Spleen (tissue), 7 donors: ENCODE measurements at regions not wholly inside any gene's neighbourhood (a gene's known extent, or its start where the extent isn't known, plus 50 kb on each side); places are given as distances from the start of the nearest gene placed in this dataset.

Source experiments
- POLR2A ChIP-seq, 3 donors: fragments of 450-650 bp; IDR thresholded peaks; one replicate each; pipeline ENCODE4 v1.5.1; 2017; ENCODE audit warnings: antibody characterized with exemption in 3 of 3, mild to moderate bottlenecking in 1 of 3
- POLR2AphosphoS5 ChIP-seq, 3 donors: sonication (generic); formaldehyde crosslinking; IDR thresholded peaks; one replicate each; pipeline ENCODE4 v1.5.1; 2017; ENCODE audit warnings: antibody characterized with exemption in 3 of 3
- TF ChIP-seq, protein P1 (sequence below), 11 experiments: fragments of 200-600 bp in 7 of 11; fragments of 450-650 bp in 4 of 11; sonication (generic) in 4 of 11; IDR thresholded peaks in 8 of 11; conservative IDR thresholded peaks in 3 of 11; 1 replicate in 7 of 11; 2 replicates in 4 of 11; pipeline versions ENCODE4 v1.4.0 to v1.8.0; 2016 to 2021; ENCODE audit warnings: antibody characterized with exemption in 11 of 11, inconsistent platforms in 4 of 11, mild to moderate bottlenecking in 1 of 11
- donor health status: DM: no; HTN: no; CAD: no; lungs with moderate emphysema.
- donor health status: DM: no; HTN: no; CAD: no.
- donor health status: DM: no; HTN: no; CAD: no.

DNA sequence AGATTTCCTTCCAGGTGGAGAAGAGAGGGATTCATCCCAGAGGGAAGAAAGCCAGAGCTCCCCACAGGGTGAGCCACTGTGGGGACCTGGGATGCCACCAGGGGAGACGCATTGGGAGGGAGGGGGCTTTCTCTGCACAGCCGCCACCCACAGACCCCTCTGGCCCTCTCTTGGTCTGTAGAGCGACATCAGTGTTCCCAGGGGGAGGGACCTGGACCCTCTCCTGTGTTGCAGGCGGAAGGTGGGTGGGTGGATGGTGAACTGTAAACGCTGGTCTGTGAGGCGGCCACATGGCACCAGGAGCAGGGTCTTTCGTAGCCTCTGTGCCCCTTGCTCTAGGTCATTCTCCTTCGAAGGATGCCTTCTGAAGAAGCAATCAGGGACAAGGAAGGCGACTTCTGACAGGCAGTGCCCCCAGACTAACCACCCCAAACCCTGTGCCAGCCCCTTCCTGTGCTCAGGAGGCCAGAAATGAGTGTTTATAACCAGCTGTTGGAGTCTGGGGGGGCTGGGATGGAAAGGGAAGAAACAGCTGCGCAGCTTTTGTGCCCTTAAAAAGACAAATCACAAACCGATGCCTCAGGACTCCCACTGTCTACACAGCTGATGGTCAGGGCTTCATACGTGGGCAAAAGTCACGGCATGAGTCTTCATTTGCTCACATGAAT is 121.4 kb upstream of the ZBTB40 start:
- TF ChIP-seq, protein P1, sequence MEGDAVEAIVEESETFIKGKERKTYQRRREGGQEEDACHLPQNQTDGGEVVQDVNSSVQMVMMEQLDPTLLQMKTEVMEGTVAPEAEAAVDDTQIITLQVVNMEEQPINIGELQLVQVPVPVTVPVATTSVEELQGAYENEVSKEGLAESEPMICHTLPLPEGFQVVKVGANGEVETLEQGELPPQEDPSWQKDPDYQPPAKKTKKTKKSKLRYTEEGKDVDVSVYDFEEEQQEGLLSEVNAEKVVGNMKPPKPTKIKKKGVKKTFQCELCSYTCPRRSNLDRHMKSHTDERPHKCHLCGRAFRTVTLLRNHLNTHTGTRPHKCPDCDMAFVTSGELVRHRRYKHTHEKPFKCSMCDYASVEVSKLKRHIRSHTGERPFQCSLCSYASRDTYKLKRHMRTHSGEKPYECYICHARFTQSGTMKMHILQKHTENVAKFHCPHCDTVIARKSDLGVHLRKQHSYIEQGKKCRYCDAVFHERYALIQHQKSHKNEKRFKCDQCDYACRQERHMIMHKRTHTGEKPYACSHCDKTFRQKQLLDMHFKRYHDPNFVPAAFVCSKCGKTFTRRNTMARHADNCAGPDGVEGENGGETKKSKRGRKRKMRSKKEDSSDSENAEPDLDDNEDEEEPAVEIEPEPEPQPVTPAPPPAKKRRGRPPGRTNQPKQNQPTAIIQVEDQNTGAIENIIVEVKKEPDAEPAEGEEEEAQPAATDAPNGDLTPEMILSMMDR (IDR thresholded peaks at IDR 0.05 in 8 of 11, conservative IDR thresholded peaks at IDR 0.05 in 3 of 11), result no peak
- TF ChIP-seq POLR2AphosphoS5 (IDR thresholded peaks at IDR 0.05) (no peak), POLR2A (IDR thresholded peaks at IDR 0.05) (no peak)
